ENCODE measurements at regions not wholly inside any gene's neighbourhood (a gene's known extent, or its start where the extent isn't known, plus 50 kb on each side); places are given as distances from the start of the nearest gene placed in this dataset.

DNA sequence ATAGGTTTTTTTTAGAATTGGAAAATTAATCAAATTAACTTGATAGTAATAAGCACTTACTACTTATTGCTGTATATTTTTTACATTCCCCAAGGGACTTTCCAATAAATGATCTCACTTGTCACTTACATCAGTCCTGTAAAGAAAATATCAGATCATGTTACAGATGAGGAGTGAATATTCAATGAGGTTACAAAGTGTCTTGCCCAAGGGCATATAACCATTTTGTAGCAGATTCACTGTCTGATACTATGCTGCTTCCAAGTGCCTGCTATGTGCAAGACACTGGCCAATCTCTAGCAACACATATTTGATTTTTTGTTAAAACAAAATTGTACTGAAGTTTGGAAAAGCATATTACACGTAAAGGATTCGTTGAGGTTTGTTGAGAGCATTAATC, 1287.7 kb downstream of the FAM133A start:
- TF ChIP-seq, protein P1, sequence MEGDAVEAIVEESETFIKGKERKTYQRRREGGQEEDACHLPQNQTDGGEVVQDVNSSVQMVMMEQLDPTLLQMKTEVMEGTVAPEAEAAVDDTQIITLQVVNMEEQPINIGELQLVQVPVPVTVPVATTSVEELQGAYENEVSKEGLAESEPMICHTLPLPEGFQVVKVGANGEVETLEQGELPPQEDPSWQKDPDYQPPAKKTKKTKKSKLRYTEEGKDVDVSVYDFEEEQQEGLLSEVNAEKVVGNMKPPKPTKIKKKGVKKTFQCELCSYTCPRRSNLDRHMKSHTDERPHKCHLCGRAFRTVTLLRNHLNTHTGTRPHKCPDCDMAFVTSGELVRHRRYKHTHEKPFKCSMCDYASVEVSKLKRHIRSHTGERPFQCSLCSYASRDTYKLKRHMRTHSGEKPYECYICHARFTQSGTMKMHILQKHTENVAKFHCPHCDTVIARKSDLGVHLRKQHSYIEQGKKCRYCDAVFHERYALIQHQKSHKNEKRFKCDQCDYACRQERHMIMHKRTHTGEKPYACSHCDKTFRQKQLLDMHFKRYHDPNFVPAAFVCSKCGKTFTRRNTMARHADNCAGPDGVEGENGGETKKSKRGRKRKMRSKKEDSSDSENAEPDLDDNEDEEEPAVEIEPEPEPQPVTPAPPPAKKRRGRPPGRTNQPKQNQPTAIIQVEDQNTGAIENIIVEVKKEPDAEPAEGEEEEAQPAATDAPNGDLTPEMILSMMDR (IDR thresholded peaks at IDR 0.05), result no peak
- TF ChIP-seq POLR2AphosphoS5 (IDR thresholded peaks at IDR 0.05) (no peak), POLR2A (IDR thresholded peaks at IDR 0.05) (no peak)
